ENCODE measurements at regions not wholly inside any gene's neighbourhood (a gene's known extent, or its start where the extent isn't known, plus 50 kb on each side); places are given as distances from the start of the nearest gene placed in this dataset.

DNA sequence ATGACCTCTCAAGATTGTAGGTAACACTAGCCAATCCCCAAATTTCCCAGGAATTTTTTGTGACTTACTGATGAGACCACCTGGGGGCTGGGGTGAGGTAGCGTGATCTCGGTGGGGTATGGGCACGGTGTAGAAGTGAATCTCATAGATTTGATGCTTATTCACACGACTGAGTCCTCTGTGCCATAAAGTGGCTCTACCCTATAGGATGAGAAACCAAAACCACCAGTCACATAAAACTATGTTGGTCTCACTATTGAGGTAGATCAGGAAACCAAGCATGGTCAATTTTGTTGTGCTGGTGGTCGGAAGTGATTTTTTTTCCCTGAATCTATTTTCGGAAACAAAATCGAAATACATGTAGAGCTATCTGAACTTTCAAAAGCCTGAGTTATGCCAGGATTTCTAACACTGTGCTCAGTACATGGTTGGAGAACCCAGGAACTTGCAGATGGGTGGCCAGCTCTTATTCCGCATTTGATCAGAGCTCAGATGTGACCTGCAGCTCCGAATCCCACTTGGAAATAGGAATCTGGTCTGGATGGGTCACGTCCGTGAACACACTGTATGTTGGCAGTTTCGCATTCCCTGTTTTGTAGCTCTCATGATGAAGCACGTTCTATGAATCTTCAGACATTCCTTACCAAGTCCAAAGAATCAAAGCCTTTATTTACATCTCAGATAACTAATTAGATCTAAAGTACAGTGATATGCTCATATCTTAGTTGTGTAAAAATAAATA lies 261.5 kb downstream of the KLF6 start:
- Histone ChIP-seq H3K9ac (ENCODE audit: low read depth, low read length) (no peak overlapping the region), H3K9me3 (ENCODE audit: control insufficient read depth, insufficient read depth, low read length) (no peaks in the 10 kb centered on the region), H3K4me1 (ENCODE audit: insufficient read depth, low read length) (no peaks in the 10 kb centered on the region), H3K36me3 (ENCODE audit: insufficient read depth, low read length) (no peaks in the 10 kb centered on the region)

- peaks cover 3% of the 10 kb centered on the region; the same call in 1 of the 2 replicates for H3K9me3 ChIP-seq (ENCODE audit: control insufficient read depth, insufficient read depth, low read length)
- H3K36me3 ChIP-seq (ENCODE audit: insufficient read depth, low read length), result no peaks in the 10 kb centered on the region
- no peak overlapping the region for H3K9ac ChIP-seq (ENCODE audit: low read depth, low read length)
Measured at GRCh38 chr10:3516923-3517255, 268.1 kb downstream of the KLF6 start.

GRCh38 chr10:3516234-3516922 lies 268.6 kb downstream of the KLF6 start:
- Histone ChIP-seq H3K36me3 (ENCODE audit: insufficient read depth, low read length) (no peaks in the 10 kb centered on the region), H3K9ac (ENCODE audit: low read depth, low read length) (no peak overlapping the region), H3K9me3 (ENCODE audit: control insufficient read depth, insufficient read depth, low read length) (peaks cover 3% of the 10 kb centered on the region; the same call in 1 of the 2 replicates), H3K4me1 (ENCODE audit: insufficient read depth, low read length) (no peaks in the 10 kb centered on the region)

More at GRCh38 chr10:3516923-3517255, 268.1 kb downstream of the KLF6 start:
- H3K4me1 ChIP-seq (ENCODE audit: insufficient read depth, low read length), result no peaks in the 10 kb centered on the region

- Histone ChIP-seq H3K9ac (ENCODE audit: low read depth, low read length) (no peak overlapping the region), H3K9me3 (ENCODE audit: control insufficient read depth, insufficient read depth, low read length) (peaks cover 3% of the 10 kb centered on the region; the same call in 1 of the 2 replicates), H3K4me1 (ENCODE audit: insufficient read depth, low read length) (no peaks in the 10 kb centered on the region), H3K36me3 (ENCODE audit: insufficient read depth, low read length) (no peaks in the 10 kb centered on the region)
Measured at GRCh38 chr10:3514691-3515090, 270.3 kb downstream of the KLF6 start.

DNA sequence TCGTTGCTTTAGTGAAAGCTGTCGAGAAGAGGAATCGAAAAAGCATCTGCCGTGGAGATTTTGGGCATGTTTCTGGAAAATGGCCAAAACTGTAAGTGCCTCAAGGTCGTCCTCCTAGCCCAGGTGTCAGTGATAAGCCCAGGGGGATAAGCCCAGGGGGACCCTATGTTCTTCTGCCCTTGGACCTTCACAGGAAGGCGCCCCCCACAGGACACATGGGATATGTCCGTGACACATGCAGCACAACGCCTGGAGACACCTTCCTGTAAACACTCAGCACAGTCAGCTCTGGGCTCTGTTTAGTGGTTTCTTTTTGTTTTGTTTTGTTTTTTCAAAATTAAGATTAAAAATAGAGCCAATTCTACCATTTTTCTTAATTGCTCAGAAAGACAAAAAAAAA lies 272.7 kb downstream of the KLF6 start:
- no peaks in the 10 kb centered on the region for H3K36me3 ChIP-seq (ENCODE audit: insufficient read depth, low read length)
- H3K9ac ChIP-seq (ENCODE audit: low read depth, low read length), result no peak overlapping the region
- H3K4me1 ChIP-seq (ENCODE audit: insufficient read depth, low read length), result no peaks in the 10 kb centered on the region

DNA sequence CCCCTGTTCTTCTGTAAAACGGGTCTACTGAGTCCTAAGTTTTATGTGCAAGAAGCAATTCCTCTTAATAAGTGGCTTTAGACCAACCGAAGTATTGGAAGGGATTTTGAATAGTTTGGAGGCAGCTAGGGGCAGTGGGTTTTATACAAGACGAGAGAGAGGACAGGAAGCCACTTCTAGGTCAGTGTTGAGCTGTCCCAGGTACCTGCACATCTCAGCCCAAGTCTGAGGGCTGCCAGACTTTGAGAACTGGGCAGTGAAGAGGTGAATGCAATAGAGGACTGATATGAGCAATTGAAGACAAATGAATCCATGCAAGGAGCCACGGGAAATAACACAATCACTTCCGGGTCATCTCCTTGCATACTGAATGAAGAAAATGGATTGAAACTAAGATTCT lies 273.5 kb downstream of the KLF6 start:
- Histone ChIP-seq H3K4me1 (ENCODE audit: insufficient read depth, low read length) (no peaks in the 10 kb centered on the region), H3K9ac (ENCODE audit: low read depth, low read length) (no peak overlapping the region), H3K36me3 (ENCODE audit: insufficient read depth, low read length) (no peaks in the 10 kb centered on the region), H3K9me3 (ENCODE audit: control insufficient read depth, insufficient read depth, low read length) (no peaks in the 10 kb centered on the region)

More for the DNA sequence above, 272.7 kb downstream of the KLF6 start:
- no peaks in the 10 kb centered on the region for H3K9me3 ChIP-seq (ENCODE audit: control insufficient read depth, insufficient read depth, low read length)

DNA sequence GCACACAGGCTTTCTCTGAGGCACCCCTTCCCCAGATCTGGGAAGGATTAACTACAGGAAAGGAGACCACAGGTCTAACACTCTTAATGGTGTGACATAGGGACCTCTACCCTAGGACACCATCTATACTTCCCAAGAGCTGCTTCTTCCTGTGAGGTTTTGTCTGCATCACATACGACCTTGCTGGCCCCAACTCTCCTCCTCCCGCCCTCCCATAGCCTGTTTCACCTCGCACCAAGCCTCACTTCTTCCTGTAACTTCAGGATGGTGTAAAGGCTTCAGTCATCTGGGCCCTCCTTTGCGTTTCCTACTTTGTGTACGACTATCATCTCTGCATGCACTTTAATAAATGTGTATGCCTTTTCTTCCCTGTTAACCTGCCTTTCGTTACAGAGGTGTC lies 274.3 kb downstream of the KLF6 start:
- Histone ChIP-seq H3K36me3 (ENCODE audit: insufficient read depth, low read length) (no peaks in the 10 kb centered on the region), H3K9ac (ENCODE audit: low read depth, low read length) (no peak overlapping the region), H3K9me3 (ENCODE audit: control insufficient read depth, insufficient read depth, low read length) (no peaks in the 10 kb centered on the region), H3K4me1 (ENCODE audit: insufficient read depth, low read length) (no peaks in the 10 kb centered on the region)

DNA sequence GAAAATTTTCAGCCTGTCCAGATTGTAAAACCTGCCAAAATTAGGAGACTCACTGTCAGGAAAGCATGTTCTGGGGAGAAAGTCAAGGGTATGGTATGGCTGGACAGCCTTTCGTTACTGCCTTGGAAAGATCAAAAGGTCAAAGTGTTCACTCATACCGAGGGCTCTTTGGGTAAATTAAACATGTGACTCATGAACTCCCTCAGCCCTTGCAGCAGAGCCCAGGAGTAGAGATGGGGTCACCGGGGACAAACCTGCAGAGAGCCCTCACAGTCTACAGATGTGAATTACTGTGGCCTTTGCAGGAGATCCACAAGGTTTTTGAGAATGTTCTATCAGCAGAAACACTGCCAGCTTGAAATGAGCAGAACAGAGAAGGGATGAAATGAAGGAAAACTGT lies 275.7 kb downstream of the KLF6 start:
- H3K9ac ChIP-seq (ENCODE audit: low read depth, low read length), result no peak overlapping the region
- no peaks in the 10 kb centered on the region for H3K36me3 ChIP-seq (ENCODE audit: insufficient read depth, low read length)

DNA sequence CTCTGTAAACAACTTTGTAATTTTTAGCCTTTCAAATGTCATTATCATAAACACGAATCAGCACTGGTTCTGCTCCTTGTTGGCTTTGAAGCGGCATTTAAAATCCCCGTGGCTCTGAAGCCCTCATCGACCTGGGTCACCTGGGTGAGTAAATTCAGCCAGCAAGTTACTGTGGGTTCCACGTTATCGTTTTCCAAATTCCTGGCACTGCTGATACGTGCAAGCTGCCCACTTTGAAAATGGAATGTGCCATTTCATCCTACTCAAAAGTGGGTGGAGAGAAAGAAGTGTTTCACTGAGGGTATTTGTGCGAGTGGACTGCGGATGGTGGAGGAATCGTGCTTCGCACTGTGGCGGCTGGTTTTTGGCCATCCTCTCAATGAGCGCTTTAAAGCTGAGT lies 281.7 kb downstream of the KLF6 start:
- H3K9me3 ChIP-seq (ENCODE audit: control insufficient read depth, insufficient read depth, low read length), result no peaks in the 10 kb centered on the region
- no peak overlapping the region for H3K9ac ChIP-seq (ENCODE audit: low read depth, low read length)
- peaks cover 9% of the 10 kb centered on the region; the same call in 1 of the 2 replicates for H3K4me1 ChIP-seq (ENCODE audit: insufficient read depth, low read length)
- no peaks in the 10 kb centered on the region for H3K36me3 ChIP-seq (ENCODE audit: insufficient read depth, low read length)

More for the DNA sequence above, 275.7 kb downstream of the KLF6 start:
- Histone ChIP-seq H3K9me3 (ENCODE audit: control insufficient read depth, insufficient read depth, low read length) (no peaks in the 10 kb centered on the region), H3K4me1 (ENCODE audit: insufficient read depth, low read length) (no peaks in the 10 kb centered on the region)

DNA sequence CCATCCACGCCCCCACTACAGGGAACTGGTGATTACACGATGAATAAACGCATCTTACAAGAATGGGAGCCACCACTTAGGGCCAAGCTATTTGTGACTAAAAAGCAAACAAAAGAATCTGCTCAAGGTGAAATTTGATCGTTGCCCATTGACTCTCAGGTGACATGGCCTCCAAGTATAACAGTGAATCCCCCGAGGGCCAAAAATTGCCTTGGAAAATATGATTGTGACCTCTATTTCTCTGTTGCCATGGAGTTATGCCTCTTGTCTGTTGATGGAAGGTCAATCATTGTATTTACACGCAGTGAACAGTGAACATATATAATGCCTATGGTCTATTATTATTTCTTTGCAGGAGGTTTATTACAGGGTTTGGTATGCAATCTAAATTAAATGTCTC lies 282.3 kb downstream of the KLF6 start:
- Histone ChIP-seq H3K9ac (ENCODE audit: low read depth, low read length) (no peak overlapping the region), H3K9me3 (ENCODE audit: control insufficient read depth, insufficient read depth, low read length) (no peaks in the 10 kb centered on the region), H3K4me1 (ENCODE audit: insufficient read depth, low read length) (peaks cover 9% of the 10 kb centered on the region; the same call in 1 of the 2 replicates), H3K36me3 (ENCODE audit: insufficient read depth, low read length) (no peaks in the 10 kb centered on the region)

DNA sequence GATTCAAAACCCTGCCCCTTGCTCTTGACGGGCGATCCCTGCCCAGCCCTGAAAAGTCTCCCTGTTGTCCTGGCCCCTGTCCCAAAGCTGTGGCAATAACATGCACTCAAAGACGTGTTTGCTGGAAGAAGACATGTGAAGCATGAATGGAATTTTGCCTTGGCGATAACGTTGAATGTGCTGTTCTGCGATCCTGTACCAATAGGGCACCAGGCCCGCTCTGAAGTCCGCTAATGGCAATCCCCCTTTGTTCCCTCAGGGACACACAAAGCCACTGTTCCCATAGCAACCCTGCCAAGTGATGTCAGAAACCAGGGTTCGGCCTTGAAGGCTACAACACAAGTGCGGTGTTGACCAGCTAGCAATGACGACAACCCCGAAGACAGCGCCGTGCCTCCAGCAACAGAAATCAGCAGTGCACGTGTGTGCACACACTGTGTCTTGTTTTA lies 284.6 kb downstream of the KLF6 start:
- H3K9me3 ChIP-seq (ENCODE audit: control insufficient read depth, insufficient read depth, low read length), result no peaks in the 10 kb centered on the region
- no peaks in the 10 kb centered on the region for H3K36me3 ChIP-seq (ENCODE audit: insufficient read depth, low read length)
- peaks cover 18% of the 10 kb centered on the region for H3K4me1 ChIP-seq (ENCODE audit: insufficient read depth, low read length)
- no peak overlapping the region for H3K9ac ChIP-seq (ENCODE audit: low read depth, low read length)

GRCh38 chr10:3499120-3499519 lies 285.9 kb downstream of the KLF6 start:
- Histone ChIP-seq H3K4me1 (ENCODE audit: insufficient read depth, low read length) (peaks cover 26% of the 10 kb centered on the region), H3K9me3 (ENCODE audit: control insufficient read depth, insufficient read depth, low read length) (no peaks in the 10 kb centered on the region), H3K9ac (ENCODE audit: low read depth, low read length) (no peak overlapping the region), H3K36me3 (ENCODE audit: insufficient read depth, low read length) (no peaks in the 10 kb centered on the region)

DNA sequence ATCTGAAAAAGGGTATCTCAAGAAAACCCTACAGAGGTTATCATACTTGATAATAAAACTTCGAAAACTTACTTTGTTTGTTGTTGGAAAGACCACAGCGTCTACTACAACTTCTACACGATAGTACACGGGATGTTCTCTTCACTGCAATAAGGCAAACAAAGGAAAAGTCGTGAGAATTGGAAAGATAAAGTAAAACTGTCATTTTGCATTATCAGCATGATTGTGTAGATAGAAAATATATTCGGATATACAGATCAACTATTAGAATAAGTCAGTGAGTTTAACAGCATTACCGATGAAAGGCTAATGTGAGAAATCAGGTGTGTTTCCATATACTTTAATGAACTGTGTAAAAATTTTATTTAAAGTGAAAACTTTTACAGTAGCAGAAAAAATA lies 287.4 kb downstream of the KLF6 start:
- Histone ChIP-seq H3K36me3 (ENCODE audit: insufficient read depth, low read length) (no peaks in the 10 kb centered on the region), H3K9me3 (ENCODE audit: control insufficient read depth, insufficient read depth, low read length) (no peaks in the 10 kb centered on the region), H3K4me1 (ENCODE audit: insufficient read depth, low read length) (peaks cover 26% of the 10 kb centered on the region), H3K9ac (ENCODE audit: low read depth, low read length) (no peak overlapping the region)

DNA sequence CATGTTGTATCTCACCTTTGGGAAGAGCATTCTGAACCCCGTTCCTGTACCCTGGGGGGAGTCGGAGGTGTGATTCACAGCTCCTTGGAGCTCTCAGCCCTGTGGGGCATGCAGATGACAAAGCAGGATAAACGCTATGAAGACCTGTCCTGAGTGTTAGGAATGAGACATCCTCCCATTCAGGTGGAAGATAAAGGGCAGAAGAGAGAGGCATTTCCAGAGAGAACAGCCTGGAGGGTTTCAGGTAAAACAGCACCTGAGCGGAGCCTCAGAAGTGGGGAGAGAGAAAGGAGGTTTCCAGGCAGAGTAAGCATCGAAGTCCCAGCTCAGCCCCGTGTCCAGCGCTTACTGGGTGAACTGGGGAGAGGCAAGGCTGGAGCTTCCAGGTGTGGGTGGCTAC lies 288.9 kb downstream of the KLF6 start:
- Histone ChIP-seq H3K36me3 (ENCODE audit: insufficient read depth, low read length) (no peaks in the 10 kb centered on the region), H3K4me1 (ENCODE audit: insufficient read depth, low read length) (peaks cover 23% of the 10 kb centered on the region), H3K9me3 (ENCODE audit: control insufficient read depth, insufficient read depth, low read length) (no peaks in the 10 kb centered on the region), H3K9ac (ENCODE audit: low read depth, low read length) (no peak overlapping the region)

DNA sequence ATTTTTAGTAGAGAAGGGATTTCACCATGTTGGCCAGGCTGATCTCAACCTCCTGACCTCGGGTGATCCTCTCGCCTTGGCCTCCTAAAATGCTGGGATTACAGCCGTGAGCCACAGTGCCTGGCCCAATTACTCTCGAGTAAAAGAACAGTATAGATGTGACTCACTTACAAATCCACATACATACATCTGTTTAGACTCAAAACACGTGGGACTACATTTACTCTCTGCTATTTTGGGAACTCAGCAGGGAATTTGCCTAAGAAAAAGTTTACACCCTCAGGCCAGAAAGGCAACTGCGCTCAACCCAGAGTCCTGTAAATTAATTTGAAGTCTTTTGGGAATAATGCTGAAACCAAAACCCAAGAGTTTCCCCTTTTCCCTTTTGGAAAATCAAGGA lies 289.7 kb downstream of the KLF6 start:
- H3K4me1 ChIP-seq (ENCODE audit: insufficient read depth, low read length), result peaks cover 23% of the 10 kb centered on the region
- H3K9me3 ChIP-seq (ENCODE audit: control insufficient read depth, insufficient read depth, low read length), result no peaks in the 10 kb centered on the region
- H3K9ac ChIP-seq (ENCODE audit: low read depth, low read length), result no peak overlapping the region
- H3K36me3 ChIP-seq (ENCODE audit: insufficient read depth, low read length), result no peaks in the 10 kb centered on the region
